IMR-90 (cell line): ENCODE measurements at regions not wholly inside any gene's neighbourhood (a gene's known extent, or its start where the extent isn't known, plus 50 kb on each side); places are given as distances from the start of the nearest gene placed in this dataset.

Experiments
- BHLHE40 ChIP-seq: fragments of 150-350 bp; IDR thresholded peaks from 2 replicates; pipeline ENCODE4 v1.6.1; 2016; ENCODE audit warnings: mild to moderate bottlenecking, low read depth, low read length
- CHD1 ChIP-seq: IDR thresholded peaks from 2 replicates; pipeline ENCODE4 v1.6.1; 2012; ENCODE audit warnings: low read depth, low read length, improper control_type of control experiment
- MAZ ChIP-seq: IDR thresholded peaks from 2 replicates; pipeline ENCODE4 v1.6.1; 2012; ENCODE audit warnings: low read depth, mild to moderate bottlenecking, low read length, improper control_type of control experiment, moderate library complexity, borderline replicate concordance
- MXI1 ChIP-seq: IDR thresholded peaks from 2 replicates; pipeline ENCODE4 v1.6.1; 2012; ENCODE audit warnings: low read depth, mild to moderate bottlenecking, low read length, moderate library complexity, borderline replicate concordance
- POLR2A ChIP-seq: IDR thresholded peaks from 2 replicates; pipeline ENCODE4 v1.6.1; 2012; ENCODE audit warnings: mild to moderate bottlenecking, low read depth, low read length
- RAD21 ChIP-seq: IDR thresholded peaks from 2 replicates; pipeline ENCODE4 v1.6.1; 2012; ENCODE audit warnings: low read length, improper control_type of control experiment
- RFX5 ChIP-seq: IDR thresholded peaks from 2 replicates; pipeline ENCODE4 v1.8.0; 2012; ENCODE audit warnings: low read depth, mild to moderate bottlenecking, low read length, moderate library complexity
- SMC3 ChIP-seq: fragments of 150-350 bp; IDR thresholded peaks from 2 replicates; pipeline ENCODE4 v1.6.1; 2016; ENCODE audit warnings: low read depth, mild to moderate bottlenecking, antibody characterized with exemption, low read length, moderate library complexity
- USF2 ChIP-seq: fragments of 150-350 bp; IDR thresholded peaks from 2 replicates; pipeline ENCODE4 v1.6.1; 2017; ENCODE audit warnings: mild to moderate bottlenecking, antibody characterized with exemption, low read length, low read depth
- TF ChIP-seq, protein P1 (sequence below): conservative IDR thresholded peaks from 2 replicates; pipeline ENCODE4 v1.5.1; 2012; ENCODE audit warnings: mild to moderate bottlenecking, low read depth, low read length, improper control_type of control experiment
- TF ChIP-seq, protein P2 (sequence below): fragments of 150-350 bp; IDR thresholded peaks from 2 replicates; pipeline ENCODE4 v1.6.1; 2016; ENCODE audit warnings: low read depth, mild to moderate bottlenecking, low read length, moderate library complexity, borderline replicate concordance

- TF ChIP-seq, protein P1, sequence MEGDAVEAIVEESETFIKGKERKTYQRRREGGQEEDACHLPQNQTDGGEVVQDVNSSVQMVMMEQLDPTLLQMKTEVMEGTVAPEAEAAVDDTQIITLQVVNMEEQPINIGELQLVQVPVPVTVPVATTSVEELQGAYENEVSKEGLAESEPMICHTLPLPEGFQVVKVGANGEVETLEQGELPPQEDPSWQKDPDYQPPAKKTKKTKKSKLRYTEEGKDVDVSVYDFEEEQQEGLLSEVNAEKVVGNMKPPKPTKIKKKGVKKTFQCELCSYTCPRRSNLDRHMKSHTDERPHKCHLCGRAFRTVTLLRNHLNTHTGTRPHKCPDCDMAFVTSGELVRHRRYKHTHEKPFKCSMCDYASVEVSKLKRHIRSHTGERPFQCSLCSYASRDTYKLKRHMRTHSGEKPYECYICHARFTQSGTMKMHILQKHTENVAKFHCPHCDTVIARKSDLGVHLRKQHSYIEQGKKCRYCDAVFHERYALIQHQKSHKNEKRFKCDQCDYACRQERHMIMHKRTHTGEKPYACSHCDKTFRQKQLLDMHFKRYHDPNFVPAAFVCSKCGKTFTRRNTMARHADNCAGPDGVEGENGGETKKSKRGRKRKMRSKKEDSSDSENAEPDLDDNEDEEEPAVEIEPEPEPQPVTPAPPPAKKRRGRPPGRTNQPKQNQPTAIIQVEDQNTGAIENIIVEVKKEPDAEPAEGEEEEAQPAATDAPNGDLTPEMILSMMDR = no peak
- TF ChIP-seq RFX5 (no peak), MXI1 (no peak), CHD1 (no peak), USF2 (no peak), POLR2A (no peak), MAZ (no peak), SMC3 (no peak), RAD21 (no peak), BHLHE40 (no peak)
- TF ChIP-seq, protein P2, sequence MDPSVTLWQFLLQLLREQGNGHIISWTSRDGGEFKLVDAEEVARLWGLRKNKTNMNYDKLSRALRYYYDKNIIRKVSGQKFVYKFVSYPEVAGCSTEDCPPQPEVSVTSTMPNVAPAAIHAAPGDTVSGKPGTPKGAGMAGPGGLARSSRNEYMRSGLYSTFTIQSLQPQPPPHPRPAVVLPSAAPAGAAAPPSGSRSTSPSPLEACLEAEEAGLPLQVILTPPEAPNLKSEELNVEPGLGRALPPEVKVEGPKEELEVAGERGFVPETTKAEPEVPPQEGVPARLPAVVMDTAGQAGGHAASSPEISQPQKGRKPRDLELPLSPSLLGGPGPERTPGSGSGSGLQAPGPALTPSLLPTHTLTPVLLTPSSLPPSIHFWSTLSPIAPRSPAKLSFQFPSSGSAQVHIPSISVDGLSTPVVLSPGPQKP = no peak
These were observed 64.5 kb upstream of the COP1 start for GRCh38 chr1:176271572-176271971.
